Subcutaneous abdominal adipose tissue (tissue), 5 donors: ENCODE measurements at regions not wholly inside any gene's neighbourhood (a gene's known extent, or its start where the extent isn't known, plus 50 kb on each side); places are given as distances from the start of the nearest gene placed in this dataset.
"Not testable (repeated sequence)": the region's sequence is repeated elsewhere in the genome, so short reads cannot be mapped to it uniquely, and the experiment has no call there.

ENCODE experiments used
- H3K27ac ChIP-seq: one replicate; pipeline ENCODE4 v1.7.0; 2013; ENCODE audit warnings: low read depth, mild to moderate bottlenecking, inconsistent platforms, low read length, moderate library complexity
- H3K27me3 ChIP-seq, 5 donors: one replicate each; pipeline ENCODE4 v1.7.0; 2013; ENCODE audit warnings: low read length in 5 of 5, inconsistent platforms in 1 of 5; ENCODE audit not compliant: control insufficient read depth in 5 of 5, insufficient read depth in 4 of 5
- H3K36me3 ChIP-seq, 5 donors: one replicate each; pipeline ENCODE4 v1.7.0; 2013; ENCODE audit warnings: low read length in 5 of 5; ENCODE audit not compliant: control insufficient read depth in 5 of 5, insufficient read depth in 5 of 5
- H3K4me1 ChIP-seq, 5 donors: one replicate each; pipeline ENCODE4 v1.7.0; 2013; ENCODE audit warnings: low read length in 5 of 5, mild to moderate bottlenecking in 3 of 5, moderate library complexity in 1 of 5; ENCODE audit not compliant: control insufficient read depth in 5 of 5, insufficient read depth in 5 of 5
- H3K4me3 ChIP-seq, 5 donors: one replicate each; pipeline ENCODE4 v1.7.0; 2013; ENCODE audit warnings: low read length in 5 of 5, low read depth in 1 of 5
- H3K9ac ChIP-seq, 5 donors: one replicate each; pipeline ENCODE4 v1.7.0; 2013; ENCODE audit warnings: low read length in 5 of 5, mild to moderate bottlenecking in 4 of 5, moderate library complexity in 3 of 5
- H3K9me3 ChIP-seq, 5 donors: one replicate each; pipeline ENCODE4 v1.7.0; 2013; ENCODE audit warnings: low read length in 5 of 5; ENCODE audit not compliant: control insufficient read depth in 5 of 5
- donor health status: healthy.
- donor health status: healthy.
- donor health status: healthy.
- donor health status: healthy.
- donor health status: healthy.

DNA sequence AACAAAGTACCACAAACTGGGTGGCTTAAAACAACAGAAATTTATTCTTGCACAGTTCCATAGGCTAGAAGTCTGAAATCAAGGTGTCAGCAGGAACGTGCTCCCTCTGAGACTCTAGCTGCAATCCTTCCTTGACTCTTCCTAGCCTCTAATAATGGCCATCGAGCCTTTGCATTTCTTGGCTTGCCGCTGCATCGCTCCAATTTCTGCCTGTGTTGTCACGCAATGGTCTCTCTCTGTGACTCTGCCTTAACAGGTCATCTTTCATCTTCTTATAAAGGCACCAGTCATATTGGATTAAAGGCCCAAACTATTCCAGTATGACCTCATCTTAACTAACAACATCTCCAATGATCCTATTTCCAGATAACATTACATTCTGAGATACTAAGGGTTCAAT is 61.0 kb upstream of the FNDC3B start:
- no peak overlapping the region for H3K9ac ChIP-seq
- H3K4me3 ChIP-seq: no peak overlapping the region
- H3K9me3 ChIP-seq: no peaks in the 10 kb centered on the region
- H3K36me3 ChIP-seq: no peaks in the 10 kb centered on the region
- H3K4me1 ChIP-seq: peaks cover 0 to 14% (median 5%) of the 10 kb centered on the region in 5 donors
- no peak overlapping the region for H3K27ac ChIP-seq
- H3K27me3 ChIP-seq: no peaks in the 10 kb centered on the region

DNA sequence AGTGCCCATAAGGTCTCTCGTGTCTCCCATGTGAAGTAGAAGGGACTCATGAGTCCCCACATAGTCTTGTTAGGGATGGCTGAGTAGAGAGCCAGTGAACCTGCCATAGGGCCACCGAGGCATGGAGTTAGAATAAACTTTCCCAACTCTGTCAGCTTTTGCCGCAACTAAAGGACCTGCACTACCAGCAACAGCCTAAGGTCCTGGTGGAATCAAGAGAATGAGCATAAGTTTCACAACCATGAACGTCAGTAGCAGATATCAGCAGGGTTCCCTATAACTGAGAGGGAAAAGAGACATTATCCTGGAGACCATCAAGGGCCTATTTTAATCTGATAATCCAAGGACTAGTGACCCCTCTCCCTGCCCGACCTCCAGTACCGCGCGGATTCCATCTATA is 60.3 kb upstream of the FNDC3B start:
- Histone ChIP-seq H3K4me3 (no peak overlapping the region), H3K9ac (no peak overlapping the region), H3K27ac (no peak overlapping the region), H3K4me1 (peaks cover 0 to 14% (median 5%) of the 10 kb centered on the region in 5 donors), H3K9me3 (no peaks in the 10 kb centered on the region), H3K36me3 (no peaks in the 10 kb centered on the region), H3K27me3 (no peaks in the 10 kb centered on the region)

GRCh38 chr3:171980578-171981270 is 58.7 kb upstream of the FNDC3B start:
- no peak overlapping the region for H3K9ac ChIP-seq
- no peaks in the 10 kb centered on the region for H3K27me3 ChIP-seq
- H3K9me3 ChIP-seq: no peaks in the 10 kb centered on the region
- H3K36me3 ChIP-seq: no peaks in the 10 kb centered on the region
- H3K27ac ChIP-seq: no peak overlapping the region
- H3K4me3 ChIP-seq: no peak overlapping the region
- H3K4me1 ChIP-seq: peaks cover 0 to 10% (median 4%) of the 10 kb centered on the region in 5 donors

DNA sequence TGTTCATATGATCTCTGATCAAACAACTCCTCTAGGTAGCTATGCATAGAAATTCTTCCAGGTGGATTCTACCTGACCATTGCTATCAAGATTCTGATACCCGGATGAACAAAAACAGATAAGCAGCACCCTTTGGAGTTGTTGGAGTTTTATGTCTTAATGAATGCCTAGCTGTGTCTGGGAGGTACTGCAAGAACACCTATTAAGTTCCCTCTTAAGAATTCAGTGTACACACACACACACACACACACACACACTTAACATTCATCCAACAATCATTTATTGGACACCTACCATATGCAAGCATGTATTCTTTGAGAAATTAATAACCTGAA is 58.1 kb upstream of the FNDC3B start:
- Histone ChIP-seq H3K9me3 (no peaks in the 10 kb centered on the region), H3K27me3 (no peaks in the 10 kb centered on the region), H3K27ac (no peak overlapping the region), H3K36me3 (no peaks in the 10 kb centered on the region), H3K4me3 (no peak overlapping the region), H3K4me1 (peaks cover 0 to 11% (median 8%) of the 10 kb centered on the region in 5 donors), H3K9ac (no peak overlapping the region)

DNA sequence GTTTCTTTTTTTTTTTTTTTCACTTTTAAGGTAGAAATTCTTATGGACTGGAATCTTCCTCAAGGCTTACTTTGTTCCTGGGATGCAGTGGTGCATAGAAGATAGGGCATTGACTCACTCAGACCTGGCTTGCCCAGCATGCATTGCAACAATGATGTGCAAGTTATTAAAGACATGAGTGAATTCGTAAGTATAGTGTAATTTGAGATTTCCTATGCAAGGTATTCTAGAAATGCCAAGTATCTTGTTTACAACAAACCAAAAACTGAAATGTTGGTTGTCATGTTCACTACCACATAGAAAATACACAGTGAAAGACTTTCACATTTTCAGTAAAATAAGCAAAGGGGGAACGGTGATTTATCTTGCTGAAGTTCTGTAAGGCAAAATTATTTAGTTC is 56.5 kb upstream of the FNDC3B start:
- no peaks in the 10 kb centered on the region for H3K36me3 ChIP-seq
- no peak overlapping the region for H3K4me3 ChIP-seq
- H3K9me3 ChIP-seq: no peaks in the 10 kb centered on the region
- no peaks in the 10 kb centered on the region for H3K27me3 ChIP-seq
- H3K27ac ChIP-seq: no peak overlapping the region
- H3K4me1 ChIP-seq: peaks cover 0 to 19% (median 8%) of the 10 kb centered on the region in 5 donors
- no peak overlapping the region for H3K9ac ChIP-seq

DNA sequence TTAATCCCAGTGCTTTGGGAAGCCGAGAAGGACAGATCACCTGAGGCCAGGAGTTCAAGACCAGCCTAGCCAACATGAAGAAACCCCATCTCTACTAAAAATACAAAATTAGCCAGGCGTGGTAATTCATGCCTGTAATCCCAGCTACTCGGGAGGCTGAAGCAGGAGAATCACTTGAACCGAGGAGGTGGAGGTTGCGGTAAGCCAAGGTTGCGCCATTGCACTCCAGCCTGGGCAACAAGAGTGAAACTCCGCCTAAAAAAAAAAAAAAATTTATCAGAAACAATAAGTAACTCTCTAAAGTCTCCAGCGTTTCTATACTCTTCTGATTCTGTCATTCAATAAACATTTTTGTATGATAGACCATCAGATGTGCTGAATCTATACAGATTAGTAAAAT is 55.7 kb upstream of the FNDC3B start:
- not testable (repeated sequence) for H3K27me3 ChIP-seq, H3K9me3 ChIP-seq, H3K36me3 ChIP-seq, H3K27ac ChIP-seq, H3K4me3 ChIP-seq, H3K9ac ChIP-seq
- H3K4me1 ChIP-seq: peaks cover 0 to 19% (median 8%) of the 10 kb centered on the region in 5 donors

GRCh38 chr3:171984883-171985282 is 54.5 kb upstream of the FNDC3B start:
- Histone ChIP-seq H3K9me3 (no peaks in the 10 kb centered on the region), H3K4me1 (peaks cover 0 to 19% (median 8%) of the 10 kb centered on the region in 5 donors), H3K36me3 (no peaks in the 10 kb centered on the region), H3K4me3 (no peak overlapping the region), H3K27ac (no peak overlapping the region), H3K9ac (no peak overlapping the region), H3K27me3 (no peaks in the 10 kb centered on the region)

DNA sequence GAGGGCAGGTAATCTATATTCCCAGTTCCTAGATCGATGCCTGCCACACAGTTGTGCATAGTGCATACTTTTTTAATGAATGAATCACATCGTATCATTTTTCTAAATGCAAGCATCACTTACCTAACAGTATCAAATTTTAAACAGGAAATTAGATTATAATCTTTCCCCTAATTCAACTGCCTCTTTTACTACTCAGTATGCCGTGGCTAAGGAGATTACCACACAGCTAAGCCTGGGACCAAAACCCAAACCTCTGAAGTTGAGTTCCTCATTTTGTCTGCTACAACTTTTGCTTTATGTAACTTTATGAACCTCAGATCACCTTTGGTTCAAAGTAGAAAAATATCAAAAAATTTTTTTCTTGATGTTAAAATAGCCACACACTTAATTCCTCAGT is 53.2 kb upstream of the FNDC3B start:
- H3K36me3 ChIP-seq: no peaks in the 10 kb centered on the region
- H3K9ac ChIP-seq: no peak overlapping the region
- H3K27ac ChIP-seq: no peak overlapping the region
- no peaks in the 10 kb centered on the region for H3K9me3 ChIP-seq
- no peaks in the 10 kb centered on the region for H3K27me3 ChIP-seq
- peaks cover 0 to 19% (median 8%) of the 10 kb centered on the region in 5 donors for H3K4me1 ChIP-seq
- H3K4me3 ChIP-seq: no peak overlapping the region

DNA sequence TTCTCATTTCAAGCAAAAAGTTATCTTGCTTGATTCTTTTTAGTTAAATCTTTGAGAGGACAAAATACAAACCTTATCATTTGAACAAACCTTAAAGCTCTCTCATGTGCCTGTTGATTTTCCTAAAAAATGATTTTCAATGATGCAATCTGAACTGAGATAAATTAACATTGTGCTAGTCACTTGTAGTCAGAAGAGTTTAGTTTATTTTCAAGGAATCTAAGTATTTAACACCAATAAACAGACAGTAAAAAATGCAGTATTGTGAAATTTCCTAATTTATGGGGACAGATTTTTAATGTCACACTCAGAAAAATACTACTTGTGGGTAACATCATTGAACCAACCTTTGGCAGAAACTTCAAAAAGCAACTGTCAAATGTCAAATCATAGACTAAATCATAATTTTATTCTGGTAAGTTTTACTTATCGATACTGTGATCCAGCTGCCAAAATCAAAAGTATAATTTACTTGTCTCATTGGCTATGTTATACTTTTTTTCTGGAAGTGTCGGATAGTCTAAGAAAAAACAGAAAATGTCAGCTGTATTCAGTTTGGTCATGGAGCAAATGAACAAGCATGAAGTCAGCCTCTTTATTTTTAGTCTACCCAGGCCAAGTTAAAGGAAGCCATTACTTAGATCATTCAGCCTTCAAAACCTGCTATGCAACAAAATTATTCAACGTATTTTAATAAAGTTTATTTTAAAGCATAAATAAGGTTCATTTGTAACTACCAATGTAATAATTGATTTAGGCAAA is 52.4 kb upstream of the FNDC3B start:
- Histone ChIP-seq H3K36me3 (no peaks in the 10 kb centered on the region), H3K27ac (no peak overlapping the region), H3K9me3 (no peaks in the 10 kb centered on the region)

More for the DNA sequence above, 52.4 kb upstream of the FNDC3B start:
- no peak overlapping the region for H3K9ac ChIP-seq
- H3K4me3 ChIP-seq: no peak overlapping the region
- H3K27me3 ChIP-seq: no peaks in the 10 kb centered on the region
- H3K4me1 ChIP-seq: peaks cover 0 to 19% (median 8%) of the 10 kb centered on the region in 5 donors
